ENCODE measurements at regions not wholly inside any gene's neighbourhood (a gene's known extent, or its start where the extent isn't known, plus 50 kb on each side); places are given as distances from the start of the nearest gene placed in this dataset.

DNA sequence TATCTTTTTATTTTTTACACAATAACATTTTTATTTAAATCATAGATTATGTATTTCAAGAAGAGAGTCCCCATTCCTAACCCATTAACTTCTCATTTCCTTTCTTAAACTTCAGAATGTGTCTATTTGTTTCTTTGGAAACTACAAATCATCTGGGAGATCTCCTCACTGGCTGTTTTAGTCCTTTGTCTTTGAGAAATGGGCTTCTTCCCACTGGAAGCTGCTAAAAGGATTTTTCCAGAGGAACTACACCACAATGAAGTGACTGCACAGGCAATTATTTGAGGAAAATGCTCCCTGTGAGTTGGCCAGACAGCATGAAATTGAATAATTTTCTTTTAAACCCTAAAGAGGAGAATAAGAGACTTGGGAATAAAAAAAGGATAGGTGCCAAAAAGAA is 119.1 kb downstream of the TENT5A start:
- Histone ChIP-seq H4K20me1 (replicated peaks; ENCODE audit: insufficient read depth) (no peaks in the 10 kb centered on the region), H3K36me3 (ENCODE audit: insufficient read depth) (peaks cover 12% of the 10 kb centered on the region; the same call in 1 of the 2 replicates), H3K4me1 (ENCODE audit: insufficient read depth) (no peaks in the 10 kb centered on the region), H3K9me2 (ENCODE audit: insufficient read depth) (no peaks in the 10 kb centered on the region), H3K79me2 (replicated peaks; ENCODE audit: insufficient read depth) (no peaks in the 10 kb centered on the region), H3K4me2 (no peak overlapping the region), H3K27me3 (ENCODE audit: insufficient read depth) (no peaks in the 10 kb centered on the region), H2AFZ (no peak overlapping the region), H3F3A (replicated peaks; ENCODE audit: low read depth) (no peaks in the 10 kb centered on the region), H3K27ac (ENCODE audit: low read depth) (no peak overlapping the region), H3K4me3 (no peak overlapping the region)
- Mint-ChIP-seq H3K4me1 (no peaks in the 10 kb centered on the region), H3K36me3 (ENCODE audit: low read depth) (peaks cover 8% of the 10 kb centered on the region; the same call in 2 of the 3 replicates), H3K9me3 (peaks cover 14% of the 10 kb centered on the region), H3K27me3 (ENCODE audit: insufficient read depth, low read depth, poor library complexity) (no peaks in the 10 kb centered on the region), H3K27ac (no peak overlapping the region), H3K4me3 (no peak overlapping the region)
- no peak for DNase-seq (ENCODE audit: low spot score)
- TF ChIP-seq EZH2 (IDR thresholded peaks at IDR 0.05; ENCODE audit: low read depth, unreplicated experiment), result no peak
- TF ChIP-seq JUNB (IDR thresholded peaks at IDR 0.05; ENCODE audit: unreplicated experiment), result no peak
- TF ChIP-seq, protein P1, sequence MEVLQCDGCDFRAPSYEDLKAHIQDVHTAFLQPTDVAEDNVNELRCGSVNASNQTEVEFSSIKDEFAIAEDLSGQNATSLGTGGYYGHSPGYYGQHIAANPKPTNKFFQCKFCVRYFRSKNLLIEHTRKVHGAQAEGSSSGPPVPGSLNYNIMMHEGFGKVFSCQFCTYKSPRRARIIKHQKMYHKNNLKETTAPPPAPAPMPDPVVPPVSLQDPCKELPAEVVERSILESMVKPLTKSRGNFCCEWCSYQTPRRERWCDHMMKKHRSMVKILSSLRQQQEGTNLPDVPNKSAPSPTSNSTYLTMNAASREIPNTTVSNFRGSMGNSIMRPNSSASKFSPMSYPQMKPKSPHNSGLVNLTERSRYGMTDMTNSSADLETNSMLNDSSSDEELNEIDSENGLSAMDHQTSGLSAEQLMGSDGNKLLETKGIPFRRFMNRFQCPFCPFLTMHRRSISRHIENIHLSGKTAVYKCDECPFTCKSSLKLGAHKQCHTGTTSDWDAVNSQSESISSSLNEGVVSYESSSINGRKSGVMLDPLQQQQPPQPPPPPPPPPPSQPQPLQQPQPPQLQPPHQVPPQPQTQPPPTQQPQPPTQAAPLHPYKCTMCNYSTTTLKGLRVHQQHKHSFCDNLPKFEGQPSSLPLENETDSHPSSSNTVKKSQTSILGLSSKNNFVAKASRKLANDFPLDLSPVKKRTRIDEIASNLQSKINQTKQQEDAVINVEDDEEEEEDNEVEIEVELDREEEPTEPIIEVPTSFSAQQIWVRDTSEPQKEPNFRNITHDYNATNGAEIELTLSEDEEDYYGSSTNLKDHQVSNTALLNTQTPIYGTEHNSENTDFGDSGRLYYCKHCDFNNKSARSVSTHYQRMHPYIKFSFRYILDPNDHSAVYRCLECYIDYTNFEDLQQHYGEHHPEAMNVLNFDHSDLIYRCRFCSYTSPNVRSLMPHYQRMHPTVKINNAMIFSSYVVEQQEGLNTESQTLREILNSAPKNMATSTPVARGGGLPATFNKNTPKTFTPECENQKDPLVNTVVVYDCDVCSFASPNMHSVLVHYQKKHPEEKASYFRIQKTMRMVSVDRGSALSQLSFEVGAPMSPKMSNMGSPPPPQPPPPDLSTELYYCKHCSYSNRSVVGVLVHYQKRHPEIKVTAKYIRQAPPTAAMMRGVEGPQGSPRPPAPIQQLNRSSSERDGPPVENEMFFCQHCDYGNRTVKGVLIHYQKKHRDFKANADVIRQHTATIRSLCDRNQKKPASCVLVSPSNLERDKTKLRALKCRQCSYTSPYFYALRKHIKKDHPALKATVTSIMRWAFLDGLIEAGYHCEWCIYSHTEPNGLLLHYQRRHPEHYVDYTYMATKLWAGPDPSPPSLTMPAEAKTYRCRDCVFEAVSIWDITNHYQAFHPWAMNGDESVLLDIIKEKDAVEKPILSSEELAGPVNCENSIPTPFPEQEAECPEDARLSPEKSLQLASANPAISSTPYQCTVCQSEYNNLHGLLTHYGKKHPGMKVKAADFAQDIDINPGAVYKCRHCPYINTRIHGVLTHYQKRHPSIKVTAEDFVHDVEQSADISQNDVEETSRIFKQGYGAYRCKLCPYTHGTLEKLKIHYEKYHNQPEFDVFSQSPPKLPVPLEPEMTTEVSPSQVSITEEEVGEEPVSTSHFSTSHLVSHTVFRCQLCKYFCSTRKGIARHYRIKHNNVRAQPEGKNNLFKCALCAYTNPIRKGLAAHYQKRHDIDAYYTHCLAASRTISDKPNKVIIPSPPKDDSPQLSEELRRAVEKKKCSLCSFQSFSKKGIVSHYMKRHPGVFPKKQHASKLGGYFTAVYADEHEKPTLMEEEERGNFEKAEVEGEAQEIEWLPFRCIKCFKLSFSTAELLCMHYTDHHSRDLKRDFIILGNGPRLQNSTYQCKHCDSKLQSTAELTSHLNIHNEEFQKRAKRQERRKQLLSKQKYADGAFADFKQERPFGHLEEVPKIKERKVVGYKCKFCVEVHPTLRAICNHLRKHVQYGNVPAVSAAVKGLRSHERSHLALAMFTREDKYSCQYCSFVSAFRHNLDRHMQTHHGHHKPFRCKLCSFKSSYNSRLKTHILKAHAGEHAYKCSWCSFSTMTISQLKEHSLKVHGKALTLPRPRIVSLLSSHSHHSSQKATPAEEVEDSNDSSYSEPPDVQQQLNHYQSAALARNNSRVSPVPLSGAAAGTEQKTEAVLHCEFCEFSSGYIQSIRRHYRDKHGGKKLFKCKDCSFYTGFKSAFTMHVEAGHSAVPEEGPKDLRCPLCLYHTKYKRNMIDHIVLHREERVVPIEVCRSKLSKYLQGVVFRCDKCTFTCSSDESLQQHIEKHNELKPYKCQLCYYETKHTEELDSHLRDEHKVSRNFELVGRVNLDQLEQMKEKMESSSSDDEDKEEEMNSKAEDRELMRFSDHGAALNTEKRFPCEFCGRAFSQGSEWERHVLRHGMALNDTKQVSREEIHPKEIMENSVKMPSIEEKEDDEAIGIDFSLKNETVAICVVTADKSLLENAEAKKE (CRISPR knock-in tag; IDR thresholded peaks at IDR 0.05), result no peak
- TF ChIP-seq, protein P2, sequence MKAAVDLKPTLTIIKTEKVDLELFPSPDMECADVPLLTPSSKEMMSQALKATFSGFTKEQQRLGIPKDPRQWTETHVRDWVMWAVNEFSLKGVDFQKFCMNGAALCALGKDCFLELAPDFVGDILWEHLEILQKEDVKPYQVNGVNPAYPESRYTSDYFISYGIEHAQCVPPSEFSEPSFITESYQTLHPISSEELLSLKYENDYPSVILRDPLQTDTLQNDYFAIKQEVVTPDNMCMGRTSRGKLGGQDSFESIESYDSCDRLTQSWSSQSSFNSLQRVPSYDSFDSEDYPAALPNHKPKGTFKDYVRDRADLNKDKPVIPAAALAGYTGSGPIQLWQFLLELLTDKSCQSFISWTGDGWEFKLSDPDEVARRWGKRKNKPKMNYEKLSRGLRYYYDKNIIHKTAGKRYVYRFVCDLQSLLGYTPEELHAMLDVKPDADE (IDR thresholded peaks at IDR 0.05), result no peak
- TF ChIP-seq CREB1 (CRISPR knock-in tag; IDR thresholded peaks at IDR 0.05; ENCODE audit: low read depth), result no peak
- no peak for TF ChIP-seq STAT1 (IDR thresholded peaks at IDR 0.05; ENCODE audit: unreplicated experiment)
- no peak for TF ChIP-seq NANOG (IDR thresholded peaks at IDR 0.05; ENCODE audit: borderline replicate concordance)
- no peak for TF ChIP-seq EZH2phosphoT487 (IDR thresholded peaks at IDR 0.05; ENCODE audit: unreplicated experiment)
- TF ChIP-seq, protein P3, sequence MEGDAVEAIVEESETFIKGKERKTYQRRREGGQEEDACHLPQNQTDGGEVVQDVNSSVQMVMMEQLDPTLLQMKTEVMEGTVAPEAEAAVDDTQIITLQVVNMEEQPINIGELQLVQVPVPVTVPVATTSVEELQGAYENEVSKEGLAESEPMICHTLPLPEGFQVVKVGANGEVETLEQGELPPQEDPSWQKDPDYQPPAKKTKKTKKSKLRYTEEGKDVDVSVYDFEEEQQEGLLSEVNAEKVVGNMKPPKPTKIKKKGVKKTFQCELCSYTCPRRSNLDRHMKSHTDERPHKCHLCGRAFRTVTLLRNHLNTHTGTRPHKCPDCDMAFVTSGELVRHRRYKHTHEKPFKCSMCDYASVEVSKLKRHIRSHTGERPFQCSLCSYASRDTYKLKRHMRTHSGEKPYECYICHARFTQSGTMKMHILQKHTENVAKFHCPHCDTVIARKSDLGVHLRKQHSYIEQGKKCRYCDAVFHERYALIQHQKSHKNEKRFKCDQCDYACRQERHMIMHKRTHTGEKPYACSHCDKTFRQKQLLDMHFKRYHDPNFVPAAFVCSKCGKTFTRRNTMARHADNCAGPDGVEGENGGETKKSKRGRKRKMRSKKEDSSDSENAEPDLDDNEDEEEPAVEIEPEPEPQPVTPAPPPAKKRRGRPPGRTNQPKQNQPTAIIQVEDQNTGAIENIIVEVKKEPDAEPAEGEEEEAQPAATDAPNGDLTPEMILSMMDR (conservative IDR thresholded peaks at IDR 0.05; ENCODE audit: low read depth in 2 of 2), result no peak
- TF ChIP-seq POLR2AphosphoS5 (IDR thresholded peaks at IDR 0.05; ENCODE audit: low read depth), result no peak
- no peak for TF ChIP-seq ZNF331 (CRISPR knock-in tag; IDR thresholded peaks at IDR 0.05; ENCODE audit: low read depth)
- TF ChIP-seq, protein P4, sequence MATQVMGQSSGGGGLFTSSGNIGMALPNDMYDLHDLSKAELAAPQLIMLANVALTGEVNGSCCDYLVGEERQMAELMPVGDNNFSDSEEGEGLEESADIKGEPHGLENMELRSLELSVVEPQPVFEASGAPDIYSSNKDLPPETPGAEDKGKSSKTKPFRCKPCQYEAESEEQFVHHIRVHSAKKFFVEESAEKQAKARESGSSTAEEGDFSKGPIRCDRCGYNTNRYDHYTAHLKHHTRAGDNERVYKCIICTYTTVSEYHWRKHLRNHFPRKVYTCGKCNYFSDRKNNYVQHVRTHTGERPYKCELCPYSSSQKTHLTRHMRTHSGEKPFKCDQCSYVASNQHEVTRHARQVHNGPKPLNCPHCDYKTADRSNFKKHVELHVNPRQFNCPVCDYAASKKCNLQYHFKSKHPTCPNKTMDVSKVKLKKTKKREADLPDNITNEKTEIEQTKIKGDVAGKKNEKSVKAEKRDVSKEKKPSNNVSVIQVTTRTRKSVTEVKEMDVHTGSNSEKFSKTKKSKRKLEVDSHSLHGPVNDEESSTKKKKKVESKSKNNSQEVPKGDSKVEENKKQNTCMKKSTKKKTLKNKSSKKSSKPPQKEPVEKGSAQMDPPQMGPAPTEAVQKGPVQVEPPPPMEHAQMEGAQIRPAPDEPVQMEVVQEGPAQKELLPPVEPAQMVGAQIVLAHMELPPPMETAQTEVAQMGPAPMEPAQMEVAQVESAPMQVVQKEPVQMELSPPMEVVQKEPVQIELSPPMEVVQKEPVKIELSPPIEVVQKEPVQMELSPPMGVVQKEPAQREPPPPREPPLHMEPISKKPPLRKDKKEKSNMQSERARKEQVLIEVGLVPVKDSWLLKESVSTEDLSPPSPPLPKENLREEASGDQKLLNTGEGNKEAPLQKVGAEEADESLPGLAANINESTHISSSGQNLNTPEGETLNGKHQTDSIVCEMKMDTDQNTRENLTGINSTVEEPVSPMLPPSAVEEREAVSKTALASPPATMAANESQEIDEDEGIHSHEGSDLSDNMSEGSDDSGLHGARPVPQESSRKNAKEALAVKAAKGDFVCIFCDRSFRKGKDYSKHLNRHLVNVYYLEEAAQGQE (IDR thresholded peaks at IDR 0.05; ENCODE audit: unreplicated experiment), result no peak
- TF ChIP-seq ZNF114 (CRISPR knock-in tag; IDR thresholded peaks at IDR 0.05), result no peak
- ATAC-seq, result no peak

Measured in GM23338 (cell line).